GM12864 (cell line): ENCODE measurements at regions not wholly inside any gene's neighbourhood (a gene's known extent, or its start where the extent isn't known, plus 50 kb on each side); places are given as distances from the start of the nearest gene placed in this dataset.

ENCODE experiments used
- DNase-seq: peaks from one replicate; pipeline ENCODE4 v3.0.0-alpha.2; 2011; ENCODE audit warnings: low read depth
- H3K4me3 ChIP-seq: 2 replicates; pipeline ENCODE4 v1.5.1; 2011; ENCODE audit warnings: mild to moderate bottlenecking, low read depth, low read length, control low read depth
- TF ChIP-seq, protein P1 (sequence below): IDR thresholded peaks from 2 replicates; pipeline ENCODE4 v1.5.1; 2011; ENCODE audit warnings: low read depth, mild to moderate bottlenecking, moderate library complexity, low read length, control low read depth, inconsistent platforms; ENCODE audit errors: missing control alignments

DNA sequence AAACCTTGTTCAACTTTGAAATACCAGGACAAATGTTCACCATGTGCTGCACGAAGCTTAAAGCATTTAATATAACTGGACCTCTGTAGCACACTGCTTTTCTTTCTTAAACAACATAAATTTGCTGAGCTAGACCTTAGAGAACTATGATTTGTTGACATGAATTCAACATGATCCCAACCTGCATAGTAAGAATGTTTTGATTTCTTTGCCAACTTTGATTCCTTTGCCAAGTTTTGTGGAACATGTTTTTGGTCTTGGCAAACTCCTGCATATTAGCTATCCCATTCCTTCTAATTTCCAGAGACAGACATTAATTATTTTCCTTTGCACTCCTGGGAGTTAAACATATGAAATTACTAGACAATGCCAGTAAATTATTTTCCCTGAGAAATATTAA, 197.2 kb upstream of the RBMS3 start:
- no peak for DNase-seq
- H3K4me3 ChIP-seq: no peak overlapping the region
- TF ChIP-seq, protein P1, sequence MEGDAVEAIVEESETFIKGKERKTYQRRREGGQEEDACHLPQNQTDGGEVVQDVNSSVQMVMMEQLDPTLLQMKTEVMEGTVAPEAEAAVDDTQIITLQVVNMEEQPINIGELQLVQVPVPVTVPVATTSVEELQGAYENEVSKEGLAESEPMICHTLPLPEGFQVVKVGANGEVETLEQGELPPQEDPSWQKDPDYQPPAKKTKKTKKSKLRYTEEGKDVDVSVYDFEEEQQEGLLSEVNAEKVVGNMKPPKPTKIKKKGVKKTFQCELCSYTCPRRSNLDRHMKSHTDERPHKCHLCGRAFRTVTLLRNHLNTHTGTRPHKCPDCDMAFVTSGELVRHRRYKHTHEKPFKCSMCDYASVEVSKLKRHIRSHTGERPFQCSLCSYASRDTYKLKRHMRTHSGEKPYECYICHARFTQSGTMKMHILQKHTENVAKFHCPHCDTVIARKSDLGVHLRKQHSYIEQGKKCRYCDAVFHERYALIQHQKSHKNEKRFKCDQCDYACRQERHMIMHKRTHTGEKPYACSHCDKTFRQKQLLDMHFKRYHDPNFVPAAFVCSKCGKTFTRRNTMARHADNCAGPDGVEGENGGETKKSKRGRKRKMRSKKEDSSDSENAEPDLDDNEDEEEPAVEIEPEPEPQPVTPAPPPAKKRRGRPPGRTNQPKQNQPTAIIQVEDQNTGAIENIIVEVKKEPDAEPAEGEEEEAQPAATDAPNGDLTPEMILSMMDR: no peak

DNA sequence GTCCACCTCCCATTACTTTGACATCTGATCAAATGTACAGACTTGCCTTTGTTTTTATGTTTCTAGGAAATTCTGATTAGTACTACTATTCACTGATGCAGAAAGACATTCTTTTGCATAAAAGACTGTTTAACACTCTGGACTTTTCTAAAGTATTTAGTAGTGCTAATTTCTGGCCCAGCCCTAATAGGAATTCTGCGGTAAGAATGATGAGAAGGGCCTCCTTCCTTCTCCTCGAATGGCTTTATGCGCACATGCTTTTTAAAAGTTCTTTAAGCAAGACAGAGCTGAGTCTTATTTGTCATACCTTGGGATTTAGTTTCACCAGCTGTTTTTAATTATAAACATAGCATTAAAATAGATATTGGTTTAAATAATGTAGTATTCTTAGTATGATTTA, 192.3 kb upstream of the RBMS3 start:
- DNase-seq: no peak
- no peak overlapping the region for H3K4me3 ChIP-seq
- TF ChIP-seq, protein P1: no peak

DNA sequence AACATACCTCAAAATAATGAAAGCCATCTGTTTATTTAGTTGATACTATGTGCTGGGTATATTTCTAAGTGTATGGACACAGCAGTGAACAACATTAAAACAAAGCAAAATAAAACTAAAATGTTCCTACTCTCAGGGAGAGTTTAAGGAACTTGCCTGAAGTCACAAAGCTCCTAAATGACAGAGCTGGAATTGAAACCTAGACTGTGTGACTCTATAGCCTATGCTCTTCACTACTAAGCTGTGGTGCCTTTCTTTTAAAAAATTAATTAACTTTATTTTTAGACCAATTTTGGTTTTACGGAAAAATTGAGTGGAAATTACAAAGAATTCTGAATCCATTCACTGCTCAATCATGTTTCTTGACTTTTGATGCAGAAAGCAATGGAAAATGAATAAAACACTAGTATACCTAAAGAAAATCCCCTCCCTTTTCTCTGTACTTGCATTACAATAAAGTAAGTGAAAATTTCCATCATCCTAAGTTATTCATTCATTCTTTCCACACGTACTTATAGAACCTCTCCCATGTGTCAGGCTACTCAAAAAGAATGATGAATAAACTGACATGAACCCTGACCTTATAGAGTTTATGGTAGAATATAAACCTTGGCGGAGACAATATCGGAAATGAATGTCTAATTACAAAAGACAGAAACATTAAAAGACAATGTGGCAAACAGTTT, 189.8 kb upstream of the RBMS3 start:
- TF ChIP-seq, protein P1: no peak

DNA sequence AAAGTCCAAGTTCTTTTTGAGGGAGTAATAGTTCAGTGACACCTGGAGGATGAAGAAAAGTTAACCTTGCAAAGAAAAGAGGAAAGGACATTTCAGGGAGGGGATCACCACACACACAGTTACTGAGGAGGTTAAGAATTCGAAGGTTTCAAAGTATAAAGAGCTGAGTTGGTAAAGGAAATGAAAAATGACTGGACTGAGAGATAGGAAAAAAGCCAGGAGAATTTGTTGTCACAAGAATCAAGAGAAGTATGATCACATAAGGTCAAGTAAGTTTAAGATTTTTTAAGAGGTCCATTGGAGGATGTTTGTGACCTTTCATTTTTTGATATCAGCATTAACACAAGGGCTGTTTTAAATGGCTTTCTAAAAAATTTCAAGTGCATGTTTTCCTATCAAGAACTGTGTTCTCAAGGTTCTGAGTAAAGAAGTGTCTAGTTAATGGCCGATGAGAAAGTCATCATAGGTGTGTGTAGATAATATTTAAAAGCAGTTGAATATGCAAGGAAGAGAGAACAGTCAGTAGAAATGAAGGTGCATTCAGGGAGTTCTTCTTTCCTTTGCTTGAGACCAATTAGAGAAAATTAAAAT, 189.2 kb upstream of the RBMS3 start:
- H3K4me3 ChIP-seq: no peak overlapping the region
- TF ChIP-seq, protein P1: no peak
- no peak for DNase-seq

More for the DNA sequence above, 189.8 kb upstream of the RBMS3 start:
- DNase-seq: no peak
- no peak overlapping the region for H3K4me3 ChIP-seq

DNA sequence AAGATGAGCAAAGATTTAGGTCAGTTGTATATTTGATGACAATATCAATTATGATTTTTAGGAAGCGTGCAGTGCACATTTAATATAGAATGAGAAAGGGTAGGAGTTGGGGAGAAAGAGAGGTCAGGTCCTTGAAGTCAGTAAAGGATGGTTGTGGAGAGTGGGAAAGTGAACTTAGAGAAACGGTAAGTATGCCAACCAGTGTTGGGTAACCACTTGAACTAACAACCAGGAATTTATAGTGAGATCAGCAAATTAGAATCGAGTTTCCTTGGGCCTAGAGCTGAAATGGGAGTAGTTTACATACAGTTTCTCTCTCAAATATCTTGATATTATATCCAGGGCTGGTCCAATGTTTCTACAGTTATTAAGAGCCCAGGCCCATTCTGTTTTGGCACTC, 188.5 kb upstream of the RBMS3 start:
- no peak for DNase-seq
- no peak overlapping the region for H3K4me3 ChIP-seq
- TF ChIP-seq, protein P1: no peak

DNA sequence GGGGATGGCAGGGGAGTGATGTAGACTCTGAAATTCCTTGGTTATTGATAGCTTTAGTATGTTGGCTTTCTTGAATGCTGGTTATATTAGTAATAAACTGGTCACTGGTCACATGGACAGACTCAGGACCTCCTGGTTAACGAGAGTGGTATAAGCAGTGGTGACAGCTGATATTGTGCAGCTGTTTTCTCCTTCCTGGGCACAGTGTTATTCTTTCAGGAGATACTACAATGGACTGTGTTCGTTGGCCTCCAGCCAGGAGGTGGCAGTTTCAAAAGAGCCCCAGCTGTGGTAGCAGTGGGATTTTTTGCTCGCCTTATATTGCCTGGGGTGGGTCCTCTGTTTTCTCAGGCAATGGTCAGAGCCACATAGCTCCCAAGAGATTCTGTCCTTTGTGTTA, 181.6 kb upstream of the RBMS3 start:
- TF ChIP-seq, protein P1: no peak
- DNase-seq: no peak
- no peak overlapping the region for H3K4me3 ChIP-seq

DNA sequence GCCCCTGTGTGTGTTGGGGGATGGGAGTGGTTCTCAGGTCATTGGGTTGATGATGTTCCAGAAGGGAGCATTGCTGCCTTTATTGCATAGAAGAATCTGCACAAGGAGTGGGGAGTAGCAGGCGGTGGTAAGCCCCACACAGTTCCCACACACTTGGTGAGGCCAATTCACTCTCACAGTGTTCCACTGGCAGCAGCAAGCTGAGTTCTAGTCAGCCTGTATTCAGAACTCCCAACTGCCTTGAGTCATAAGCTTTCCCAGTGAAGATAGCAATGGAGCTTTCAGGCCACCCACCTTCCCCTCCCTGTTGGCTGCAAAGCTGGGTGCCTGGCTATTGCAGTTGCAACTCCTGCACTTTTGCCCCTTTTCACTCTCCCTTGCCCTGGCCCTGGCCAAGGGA, 181.1 kb upstream of the RBMS3 start:
- TF ChIP-seq, protein P1: no peak
- DNase-seq: no peak
- H3K4me3 ChIP-seq: no peak overlapping the region
